Panc1 (cell line): ENCODE measurements at regions not wholly inside any gene's neighbourhood (a gene's known extent, or its start where the extent isn't known, plus 50 kb on each side); places are given as distances from the start of the nearest gene placed in this dataset.

Experiments
- ATAC-seq: fragments of 200-7000 bp; cut with Tn5 transposase; 2 replicates; pipeline ENCODE4 v1.9.1; 2020; ENCODE audit warnings: mild to moderate bottlenecking, moderate library complexity
- BruUV-seq: library from RNA; stranded (reverse); fragments of 400-500 nt; replicated peaks from 2 replicates; lab custom pipeline; 2021; lab: Mats Ljungman, UMichigan
- CTCF ChIA-PET: fragments of 300-600 bp; sonication (Branson Sonifier 250); formaldehyde crosslinking; loops from one replicate; lab custom pipeline; 2022; ENCODE audit warnings: antibody characterized with exemption; lab: Charles Lee
- POLR2A ChIA-PET: fragments of 300-600 bp; sonication (Branson Sonifier 250); formaldehyde crosslinking; loops from one replicate; lab custom pipeline; 2022; ENCODE audit warnings: antibody characterized with exemption; lab: Charles Lee
- DNase-seq: peaks from one replicate; pipeline ENCODE4 v3.0.0-alpha.2; 2010; ENCODE audit warnings: low read depth, low spot score
- H3K27ac ChIP-seq: 2 replicates; pipeline ENCODE4 v1.5.1; 2011; ENCODE audit warnings: mild to moderate bottlenecking, low read length, inconsistent platforms
- H3K27me3 ChIP-seq: fragments of 200-500 bp; sonication (Bioruptor generic); 2 replicates; pipeline ENCODE4 v1.6.0; 2014; ENCODE audit warnings: low read length, inconsistent platforms; ENCODE audit not compliant: control insufficient read depth, insufficient read depth
- H3K36me3 ChIP-seq: fragments of 200-500 bp; sonication (Bioruptor generic); 2 replicates; pipeline ENCODE4 v1.5.1; 2014; ENCODE audit warnings: inconsistent platforms, mild to moderate bottlenecking, low read length, moderate library complexity; ENCODE audit not compliant: control insufficient read depth, insufficient read depth
- H3K4me1 ChIP-seq: 2 replicates; pipeline ENCODE4 v1.5.1; 2011; ENCODE audit warnings: inconsistent platforms, mild to moderate bottlenecking, low read length, moderate library complexity; ENCODE audit not compliant: control insufficient read depth, insufficient read depth
- H3K4me3 ChIP-seq, 2 experiments: 2 replicates each; pipeline ENCODE4 v1.5.1; 2011 to 2012; ENCODE audit warnings: low read depth in 2 of 2, low read length in 2 of 2, mild to moderate bottlenecking in 2 of 2, inconsistent platforms in 1 of 2, moderate library complexity in 1 of 2
- H3K9me3 ChIP-seq: fragments of 200-500 bp; sonication (Bioruptor generic); 2 replicates; pipeline ENCODE4 v1.5.1; 2014; ENCODE audit warnings: low read depth, mild to moderate bottlenecking, inconsistent platforms, low read length, moderate library complexity; ENCODE audit not compliant: control insufficient read depth, insufficient read depth
- POLR2AphosphoS5 ChIP-seq: IDR thresholded peaks from 2 replicates; pipeline ENCODE4 v1.6.1; 2012; ENCODE audit warnings: mild to moderate bottlenecking, low read depth, low read length, moderate library complexity
- SIN3A ChIP-seq: IDR thresholded peaks from 2 replicates; pipeline ENCODE4 v1.6.1; 2012; ENCODE audit warnings: low read depth, mild to moderate bottlenecking, low read length, moderate library complexity, borderline replicate concordance; ENCODE audit not compliant: insufficient read depth
- TCF7L2 ChIP-seq: IDR thresholded peaks from 2 replicates; pipeline ENCODE4 v1.6.1; 2011; ENCODE audit warnings: mild to moderate bottlenecking, low read depth, low read length, inconsistent platforms
- in situ Hi-C: cut with HindIII; loops from 2 replicates; pipeline ENCODE4 v1.10.0; 2016; ENCODE audit warnings: low sequenced_read_pairs, low pct_unique_long_range_greater_than_20kb
- intact Hi-C: fragments of 100-400 bp; cut with micrococcal nuclease; formaldehyde crosslinking; loops from one replicate; pipeline ENCODE4 v1.10.0; 2022; ENCODE audit not compliant: unreplicated experiment
- TF ChIP-seq, protein P1 (sequence below), 2 experiments: IDR thresholded peaks; 2 replicates each; pipeline ENCODE4 v1.6.1; 2011 to 2012; ENCODE audit warnings: low read depth in 2 of 2, control low read depth in 1 of 2, low read length in 1 of 2, mild to moderate bottlenecking in 1 of 2, moderate library complexity in 1 of 2; ENCODE audit not compliant: insufficient read depth in 1 of 2
- TF ChIP-seq, protein P2 (sequence below): fragments of 450-650 bp; IDR thresholded peaks from 2 replicates; pipeline ENCODE4 v1.5.1; 2017; ENCODE audit warnings: mild to moderate bottlenecking

DNA sequence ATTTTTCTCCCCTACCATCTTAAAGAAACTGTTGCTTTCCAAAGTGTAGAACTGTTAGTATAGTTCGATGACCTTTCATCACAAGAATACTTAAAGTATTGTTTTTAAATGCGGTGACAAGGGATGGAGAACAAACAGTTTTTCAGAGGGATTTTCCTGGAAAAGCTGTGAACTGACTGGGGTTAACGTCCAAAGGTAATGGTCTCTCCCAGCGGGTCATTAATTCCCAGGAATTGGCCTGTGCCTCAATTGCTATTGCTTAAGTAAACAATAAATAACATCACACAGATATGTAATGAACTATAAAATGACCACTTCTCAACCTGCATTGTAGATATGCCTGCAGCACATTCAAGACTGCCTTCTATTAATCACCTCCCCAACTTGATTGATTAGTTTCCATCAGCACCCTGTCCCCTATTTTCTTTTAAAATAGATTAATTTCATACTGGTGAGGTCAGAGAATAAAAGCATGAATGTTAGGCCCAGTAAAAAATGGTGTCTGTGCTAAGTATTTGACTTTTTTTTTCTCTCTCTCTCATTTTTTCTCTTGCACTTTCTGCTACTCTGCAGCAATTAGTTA is 268.2 kb downstream of the SAMD5 start:
- Histone ChIP-seq H3K4me1 (no peaks in the 10 kb centered on the region), H3K27me3 (no peaks in the 10 kb centered on the region), H3K9me3 (no peaks in the 10 kb centered on the region), H3K27ac (no peak overlapping the region), H3K36me3 (no peaks in the 10 kb centered on the region), H3K4me3 (no peak overlapping the region)
- in situ Hi-C loops = no loop called here
- no TSS peak for BruUV-seq
- ChIA-PET CTCF (no interaction called here), POLR2A (no interaction called here)
- DNase-seq (no peak), ATAC-seq (no peak)
- TF ChIP-seq, protein P1, sequence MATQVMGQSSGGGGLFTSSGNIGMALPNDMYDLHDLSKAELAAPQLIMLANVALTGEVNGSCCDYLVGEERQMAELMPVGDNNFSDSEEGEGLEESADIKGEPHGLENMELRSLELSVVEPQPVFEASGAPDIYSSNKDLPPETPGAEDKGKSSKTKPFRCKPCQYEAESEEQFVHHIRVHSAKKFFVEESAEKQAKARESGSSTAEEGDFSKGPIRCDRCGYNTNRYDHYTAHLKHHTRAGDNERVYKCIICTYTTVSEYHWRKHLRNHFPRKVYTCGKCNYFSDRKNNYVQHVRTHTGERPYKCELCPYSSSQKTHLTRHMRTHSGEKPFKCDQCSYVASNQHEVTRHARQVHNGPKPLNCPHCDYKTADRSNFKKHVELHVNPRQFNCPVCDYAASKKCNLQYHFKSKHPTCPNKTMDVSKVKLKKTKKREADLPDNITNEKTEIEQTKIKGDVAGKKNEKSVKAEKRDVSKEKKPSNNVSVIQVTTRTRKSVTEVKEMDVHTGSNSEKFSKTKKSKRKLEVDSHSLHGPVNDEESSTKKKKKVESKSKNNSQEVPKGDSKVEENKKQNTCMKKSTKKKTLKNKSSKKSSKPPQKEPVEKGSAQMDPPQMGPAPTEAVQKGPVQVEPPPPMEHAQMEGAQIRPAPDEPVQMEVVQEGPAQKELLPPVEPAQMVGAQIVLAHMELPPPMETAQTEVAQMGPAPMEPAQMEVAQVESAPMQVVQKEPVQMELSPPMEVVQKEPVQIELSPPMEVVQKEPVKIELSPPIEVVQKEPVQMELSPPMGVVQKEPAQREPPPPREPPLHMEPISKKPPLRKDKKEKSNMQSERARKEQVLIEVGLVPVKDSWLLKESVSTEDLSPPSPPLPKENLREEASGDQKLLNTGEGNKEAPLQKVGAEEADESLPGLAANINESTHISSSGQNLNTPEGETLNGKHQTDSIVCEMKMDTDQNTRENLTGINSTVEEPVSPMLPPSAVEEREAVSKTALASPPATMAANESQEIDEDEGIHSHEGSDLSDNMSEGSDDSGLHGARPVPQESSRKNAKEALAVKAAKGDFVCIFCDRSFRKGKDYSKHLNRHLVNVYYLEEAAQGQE (IDR thresholded peaks at IDR 0.05; ENCODE audit: insufficient read depth in 1 of 2, low read depth in 2 of 2, low read length in 1 of 2) = no peak
- TF ChIP-seq, protein P2, sequence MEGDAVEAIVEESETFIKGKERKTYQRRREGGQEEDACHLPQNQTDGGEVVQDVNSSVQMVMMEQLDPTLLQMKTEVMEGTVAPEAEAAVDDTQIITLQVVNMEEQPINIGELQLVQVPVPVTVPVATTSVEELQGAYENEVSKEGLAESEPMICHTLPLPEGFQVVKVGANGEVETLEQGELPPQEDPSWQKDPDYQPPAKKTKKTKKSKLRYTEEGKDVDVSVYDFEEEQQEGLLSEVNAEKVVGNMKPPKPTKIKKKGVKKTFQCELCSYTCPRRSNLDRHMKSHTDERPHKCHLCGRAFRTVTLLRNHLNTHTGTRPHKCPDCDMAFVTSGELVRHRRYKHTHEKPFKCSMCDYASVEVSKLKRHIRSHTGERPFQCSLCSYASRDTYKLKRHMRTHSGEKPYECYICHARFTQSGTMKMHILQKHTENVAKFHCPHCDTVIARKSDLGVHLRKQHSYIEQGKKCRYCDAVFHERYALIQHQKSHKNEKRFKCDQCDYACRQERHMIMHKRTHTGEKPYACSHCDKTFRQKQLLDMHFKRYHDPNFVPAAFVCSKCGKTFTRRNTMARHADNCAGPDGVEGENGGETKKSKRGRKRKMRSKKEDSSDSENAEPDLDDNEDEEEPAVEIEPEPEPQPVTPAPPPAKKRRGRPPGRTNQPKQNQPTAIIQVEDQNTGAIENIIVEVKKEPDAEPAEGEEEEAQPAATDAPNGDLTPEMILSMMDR = no peak
- TF ChIP-seq TCF7L2 (no peak), POLR2AphosphoS5 (no peak), SIN3A (no peak)
- intact Hi-C loops = no loop called here

DNA sequence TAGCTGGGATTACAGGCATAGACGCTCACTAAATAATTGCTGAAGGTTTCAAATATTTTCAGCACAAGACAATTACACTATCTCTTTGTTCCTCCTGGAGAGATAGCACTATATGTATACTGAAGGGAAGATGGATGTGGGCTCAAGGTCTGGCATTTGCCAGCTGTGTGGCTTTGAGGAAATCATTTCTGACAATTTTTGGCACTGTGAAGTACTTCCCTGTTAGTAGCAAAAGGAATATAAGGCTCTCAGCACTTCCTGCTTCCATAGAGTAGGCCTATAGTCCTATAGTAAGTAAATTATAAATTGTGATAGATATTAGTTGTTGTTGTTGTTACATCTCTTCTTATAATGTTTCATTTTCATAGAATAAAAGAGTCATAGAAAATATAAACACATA is 271.1 kb downstream of the SAMD5 start:
- Histone ChIP-seq H3K27me3 (no peaks in the 10 kb centered on the region), H3K36me3 (no peaks in the 10 kb centered on the region), H3K4me3 (no peak overlapping the region), H3K9me3 (no peaks in the 10 kb centered on the region), H3K27ac (no peak overlapping the region), H3K4me1 (no peaks in the 10 kb centered on the region)
- CTCF ChIA-PET = no interaction called here
- intact Hi-C loops = no loop called here
- POLR2A ChIA-PET = no interaction called here
- in situ Hi-C loops = no loop called here
- DNase-seq (no peak), ATAC-seq (no peak)
- BruUV-seq = no TSS peak
- TF ChIP-seq, protein P1 (IDR thresholded peaks at IDR 0.05; ENCODE audit: insufficient read depth in 1 of 2, low read depth in 2 of 2, low read length in 1 of 2) = no peak
- TF ChIP-seq SIN3A (no peak), TCF7L2 (no peak), POLR2AphosphoS5 (no peak)
- TF ChIP-seq, protein P2 = no peak
